Activated CD4-positive, alpha-beta T cell treated with anti-CD3 and anti-CD28 coated beads, Interleukin-2, amount 50 U/mL, for 16 hours (primary cell): ENCODE measurements at regions not wholly inside any gene's neighbourhood (a gene's known extent, or its start where the extent isn't known, plus 50 kb on each side); places are given as distances from the start of the nearest gene placed in this dataset.
"Not testable (repeated sequence)": the region's sequence is repeated elsewhere in the genome, so short reads cannot be mapped to it uniquely, and the experiment has no call there.

ENCODE experiments used
- DNase-seq: peaks from one replicate; pipeline ENCODE4 v3.0.0-alpha.2; 2020

DNA sequence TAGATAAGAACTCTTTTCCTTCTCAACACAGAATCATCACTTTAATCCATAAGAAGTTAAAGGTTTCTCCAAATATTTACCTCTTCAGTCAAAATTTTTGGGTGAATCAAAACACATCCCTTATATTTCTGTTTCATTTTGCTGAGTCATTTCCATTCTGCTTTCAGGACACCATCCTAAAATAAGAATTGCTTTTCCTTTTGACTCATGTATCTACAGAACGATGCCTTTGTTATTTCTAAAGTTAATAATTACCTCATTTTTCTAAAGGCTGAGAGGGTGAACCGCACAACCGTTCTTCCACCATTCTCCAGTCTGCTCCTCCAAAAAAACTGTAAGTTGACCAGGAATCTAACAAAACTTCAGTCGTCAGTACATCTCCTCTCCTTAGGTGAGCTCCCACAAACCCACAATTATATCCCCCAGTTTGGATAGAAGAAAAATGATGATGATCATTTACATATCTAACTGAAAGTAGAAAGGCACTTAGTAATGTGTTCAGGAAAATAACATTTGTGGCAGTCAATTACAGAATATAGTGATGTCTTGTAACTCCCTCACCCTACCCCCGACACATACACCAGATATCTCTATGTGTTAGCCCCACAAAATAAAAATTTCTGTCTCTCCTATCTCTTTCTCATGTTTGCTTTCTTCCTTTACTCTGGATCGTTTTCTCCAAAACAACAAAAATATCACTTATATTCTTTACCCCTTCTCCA lies 162.5 kb downstream of the RAD51AP2 start:
- no peak for DNase-seq

DNA sequence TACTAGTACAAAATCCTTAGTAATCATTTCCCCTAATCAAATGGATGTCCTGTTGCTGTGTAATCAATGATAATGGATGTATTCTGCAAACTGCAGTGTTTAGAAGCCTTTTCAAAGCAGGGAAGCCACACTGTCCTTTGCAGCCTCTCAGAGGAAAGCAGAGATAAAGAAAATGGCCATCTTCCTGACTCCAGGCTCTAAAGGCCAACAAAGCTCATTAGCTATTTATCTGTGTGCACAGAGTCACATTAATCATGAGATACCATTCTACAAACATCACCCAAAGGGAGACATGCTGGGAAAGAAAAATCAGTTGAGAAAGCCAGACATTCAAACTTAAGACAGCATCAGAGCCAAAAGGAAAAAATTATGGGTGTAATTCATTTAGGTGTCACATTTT lies 165.0 kb downstream of the RAD51AP2 start:
- no peak for DNase-seq

DNA sequence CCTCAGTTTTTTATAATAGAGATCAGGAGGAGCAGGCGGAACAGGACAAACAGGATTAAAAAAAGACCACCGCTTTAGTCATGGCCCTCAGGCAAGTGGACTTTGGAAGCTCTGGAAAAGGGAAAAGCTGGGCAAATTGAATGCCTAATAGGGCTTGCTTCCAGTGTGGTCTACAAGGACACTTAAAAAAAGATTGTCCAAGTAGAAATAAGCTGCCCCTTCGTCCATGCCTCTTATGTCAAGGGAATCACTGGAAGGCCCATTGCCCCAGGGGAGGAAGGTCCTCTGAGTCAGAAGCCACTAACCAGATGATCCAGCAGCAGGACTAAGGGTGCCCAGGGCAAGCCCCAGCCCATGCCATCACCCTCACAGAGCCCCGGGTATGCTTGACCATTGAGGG lies 175.5 kb downstream of the RAD51AP2 start:
- DNase-seq, result not testable (repeated sequence)

DNA sequence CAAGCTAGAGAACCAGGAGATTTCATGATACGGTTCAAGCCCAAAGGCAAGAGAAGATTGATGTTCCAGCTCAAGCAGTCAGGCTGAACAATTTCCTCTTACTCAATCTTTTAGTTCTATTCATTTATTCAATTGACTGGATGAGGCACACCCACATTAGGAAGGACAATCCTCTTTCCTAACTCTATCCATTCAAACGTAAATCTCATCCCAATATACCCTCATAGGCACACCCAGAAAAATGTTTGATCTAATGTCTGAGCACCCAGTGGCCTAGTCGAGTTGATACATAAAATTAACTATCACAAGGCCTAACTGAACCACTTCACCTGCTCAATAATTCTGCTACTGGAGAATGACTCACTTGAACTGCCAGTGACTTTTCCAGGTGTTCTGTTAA lies 180.7 kb downstream of the RAD51AP2 start:
- no peak for DNase-seq

DNA sequence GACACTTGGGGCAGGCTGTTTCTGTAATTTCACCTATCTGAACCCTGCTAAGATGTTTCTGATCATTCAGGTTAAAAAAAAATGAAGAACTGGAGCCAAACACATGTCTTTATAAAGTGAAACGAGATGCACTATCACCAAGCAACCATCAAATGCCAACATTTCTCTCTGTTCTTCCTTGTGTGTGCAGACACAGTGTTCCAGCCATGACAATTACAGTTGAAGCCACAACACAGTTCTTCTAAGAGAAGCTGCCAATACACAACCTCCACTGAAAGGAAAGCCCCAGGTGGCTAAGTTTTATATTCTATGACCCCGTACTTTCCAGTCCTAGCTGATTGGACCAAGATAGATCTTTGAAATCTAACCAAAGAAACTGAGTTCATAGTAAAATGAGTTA lies 181.8 kb downstream of the RAD51AP2 start:
- DNase-seq, result no peak

DNA sequence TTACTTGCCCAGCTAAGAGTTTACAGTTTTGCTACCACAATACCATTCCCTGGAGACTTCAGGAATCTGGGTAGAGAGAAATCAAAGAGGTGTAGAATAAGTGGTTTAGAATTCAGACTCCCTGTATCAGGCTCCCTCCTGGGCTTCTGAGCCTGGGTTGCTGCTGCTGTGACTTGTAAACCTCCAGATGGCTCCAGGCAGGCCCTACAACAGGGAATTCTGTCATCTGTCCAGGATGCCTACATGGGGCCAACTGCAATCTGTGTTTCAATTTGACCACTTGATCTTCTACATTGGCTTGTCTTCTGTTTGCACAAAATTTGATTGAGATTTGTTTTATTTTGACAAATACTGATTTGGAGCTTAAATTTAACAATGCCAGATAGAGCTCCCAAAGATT lies 183.9 kb downstream of the RAD51AP2 start:
- DNase-seq, result no peak

DNA sequence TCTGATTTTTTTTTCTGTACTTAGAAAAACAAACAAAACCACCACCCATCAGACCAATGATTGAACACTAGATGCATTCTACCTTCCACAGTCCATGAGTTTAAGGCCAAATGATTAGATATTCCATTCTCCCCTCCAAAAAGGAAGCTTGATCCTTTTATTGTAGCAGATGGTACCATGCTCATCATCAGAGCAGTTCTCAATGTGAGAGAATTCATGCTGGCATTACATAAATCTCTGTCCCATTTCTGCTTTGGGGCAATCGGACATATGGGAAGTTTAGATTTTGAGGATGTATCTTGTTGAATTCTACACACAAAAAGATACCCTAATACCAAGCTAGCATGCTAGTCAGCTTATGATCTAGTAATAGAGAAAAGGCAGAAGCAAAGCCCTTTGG lies 186.6 kb downstream of the RAD51AP2 start:
- DNase-seq, result no peak

DNA sequence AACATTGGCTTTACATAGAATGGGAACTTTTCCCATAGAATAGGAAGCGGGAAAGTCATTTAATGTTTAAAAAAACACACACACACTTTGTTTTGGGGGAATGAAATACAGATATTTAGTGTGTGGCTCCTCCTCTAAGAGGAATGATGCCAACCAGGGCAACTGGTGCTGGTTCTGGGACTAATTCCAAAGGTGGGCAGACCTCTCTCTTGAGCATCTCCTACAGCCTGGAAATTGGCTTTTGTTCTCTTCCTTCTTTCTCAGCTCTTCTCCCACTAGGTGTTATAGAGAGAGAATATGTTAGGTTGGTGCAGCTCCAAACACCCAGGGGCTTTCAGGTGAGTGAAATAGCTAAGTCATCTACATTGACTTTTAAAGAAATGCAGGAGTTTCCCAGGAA lies 190.1 kb downstream of the RAD51AP2 start:
- no peak for DNase-seq

DNA sequence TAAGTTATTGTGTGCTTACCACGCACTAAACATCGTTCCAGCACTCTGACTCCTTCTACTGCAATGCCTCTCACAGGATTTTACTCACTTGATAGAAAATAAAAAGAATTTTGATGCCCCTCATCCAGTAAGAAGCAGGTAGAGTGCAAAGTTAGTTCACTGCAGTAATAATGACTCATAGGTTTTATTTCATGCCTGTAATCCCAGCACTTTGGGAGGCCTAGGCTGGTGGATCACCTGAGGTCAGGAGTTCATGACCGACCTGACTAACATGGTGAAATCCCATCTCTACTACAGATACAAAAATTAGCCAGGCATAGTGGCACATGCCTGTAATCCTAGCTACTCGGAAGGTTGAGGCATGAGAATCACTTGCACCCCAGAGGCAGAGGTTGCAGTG lies 190.6 kb downstream of the RAD51AP2 start:
- DNase-seq, result no peak

DNA sequence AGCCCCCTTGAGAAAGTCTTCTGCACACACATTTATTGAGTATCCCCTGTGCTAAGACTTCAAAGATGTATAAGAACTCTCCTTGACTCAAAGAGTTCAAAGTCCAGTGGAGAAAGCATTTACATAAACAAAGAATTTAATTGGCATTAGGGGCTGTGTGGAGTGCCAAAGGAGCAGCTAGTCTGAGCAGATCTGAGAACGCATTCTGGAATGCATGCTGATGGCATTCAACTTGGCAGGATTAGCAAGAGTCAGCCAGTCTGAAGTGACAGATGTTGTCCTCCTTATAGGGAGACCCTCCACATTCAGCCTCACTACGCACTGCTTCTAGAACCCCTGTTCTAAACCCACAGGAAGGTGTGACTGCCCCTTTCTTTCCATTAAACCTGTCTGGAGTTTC lies 191.5 kb downstream of the RAD51AP2 start:
- DNase-seq, result no peak

DNA sequence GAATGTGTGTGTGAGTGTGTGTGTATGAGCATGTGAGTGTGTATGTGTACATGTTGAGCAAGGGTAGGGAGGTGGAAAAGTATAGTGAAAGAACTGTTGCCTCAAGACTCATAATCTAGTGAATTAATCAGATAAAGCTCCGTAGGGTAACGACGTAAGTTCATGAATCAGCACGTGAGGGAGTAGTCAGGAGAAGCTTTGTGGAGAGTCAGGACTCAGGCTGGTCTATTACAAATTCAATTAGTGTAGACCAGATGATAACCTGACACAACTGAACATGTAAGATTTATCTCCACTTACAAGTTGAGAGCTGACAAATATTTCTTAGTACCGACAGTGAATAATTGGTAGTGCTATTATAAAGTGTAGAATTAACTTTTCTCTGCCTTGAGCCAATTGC lies 194.5 kb downstream of the RAD51AP2 start:
- DNase-seq, result no peak

DNA sequence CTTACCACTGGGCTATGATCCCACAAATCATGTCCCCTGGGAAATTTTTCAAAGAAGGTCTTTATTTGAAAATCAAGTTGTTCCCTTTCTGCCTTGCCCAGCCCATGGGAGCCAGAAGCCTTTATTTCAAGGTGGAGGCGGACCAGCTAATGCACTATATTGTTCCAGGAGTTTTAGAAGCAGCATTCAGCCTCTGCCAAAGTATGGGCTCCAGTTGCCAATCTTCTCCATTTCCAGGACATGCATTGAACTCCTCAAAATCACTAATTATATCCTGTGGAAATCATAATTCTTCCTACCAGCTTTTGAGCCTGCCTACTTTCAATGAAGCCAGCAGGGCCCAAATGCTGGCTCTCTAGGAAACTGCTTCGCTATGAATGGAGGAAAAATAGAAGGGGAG lies 195.8 kb downstream of the RAD51AP2 start:
- DNase-seq, result no peak

DNA sequence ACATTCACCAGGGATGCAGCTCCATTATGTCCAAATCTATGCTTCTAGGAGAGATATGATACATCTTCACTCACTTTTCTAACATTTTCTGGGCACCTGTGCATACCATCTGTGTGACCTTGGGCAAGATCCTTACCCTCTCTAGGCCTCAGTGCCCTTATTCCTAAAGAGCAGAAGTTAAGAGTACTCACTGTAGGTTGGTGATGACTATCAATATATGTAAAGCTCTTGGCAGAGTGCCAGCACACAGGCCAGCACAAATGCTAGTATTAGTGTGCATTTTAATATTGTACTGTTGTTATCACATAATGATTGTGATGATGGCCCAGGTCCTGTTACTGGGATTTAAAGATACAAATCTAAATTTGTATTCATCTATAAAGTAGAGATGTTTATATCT lies 199.2 kb downstream of the RAD51AP2 start:
- DNase-seq, result no peak

DNA sequence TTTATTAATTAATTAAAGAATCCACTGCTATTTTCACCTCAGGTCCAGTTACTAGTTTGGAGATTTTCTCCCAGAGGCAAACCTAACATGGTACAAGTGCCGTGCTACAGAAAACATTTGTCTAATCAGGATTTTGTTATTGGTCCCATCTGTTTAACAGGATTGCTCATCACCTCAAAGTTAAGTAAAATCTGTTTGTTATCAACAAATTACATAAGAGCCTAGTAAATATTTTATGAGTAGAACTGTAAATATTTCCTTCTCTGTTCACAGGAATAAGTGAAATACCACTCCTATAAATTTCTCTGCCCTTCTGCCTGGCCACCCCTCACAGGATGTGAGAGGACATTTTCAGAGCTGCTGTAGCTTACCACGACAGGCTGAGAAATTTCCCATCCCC lies 200.2 kb downstream of the RAD51AP2 start:
- DNase-seq, result no peak

DNA sequence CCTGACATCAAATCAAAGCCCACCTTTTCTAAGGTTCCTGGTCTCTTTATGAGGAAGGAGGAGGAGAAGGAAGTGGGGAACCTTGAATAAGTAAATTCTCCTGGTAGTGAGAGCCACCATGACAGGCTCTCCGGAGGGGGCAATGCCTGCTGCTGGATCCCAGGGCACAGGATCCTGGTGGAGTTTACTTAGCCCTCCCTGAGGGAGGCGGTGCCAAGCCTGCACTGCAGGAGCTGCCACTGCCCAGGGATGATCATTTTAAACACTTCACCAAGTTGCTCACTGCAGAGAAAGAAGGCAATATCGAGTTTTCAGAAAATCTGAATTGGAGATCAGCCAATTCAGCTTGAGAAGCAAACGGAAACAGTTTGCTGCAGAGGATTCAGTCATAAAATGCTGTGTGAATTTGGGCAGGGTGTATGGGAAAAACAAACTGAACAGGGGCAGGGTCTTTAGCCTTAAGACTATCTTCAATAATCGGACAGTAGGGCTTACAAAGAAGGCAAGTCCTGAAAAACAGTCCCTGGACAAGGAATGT lies 200.7 kb downstream of the RAD51AP2 start:
- DNase-seq, result no peak

DNA sequence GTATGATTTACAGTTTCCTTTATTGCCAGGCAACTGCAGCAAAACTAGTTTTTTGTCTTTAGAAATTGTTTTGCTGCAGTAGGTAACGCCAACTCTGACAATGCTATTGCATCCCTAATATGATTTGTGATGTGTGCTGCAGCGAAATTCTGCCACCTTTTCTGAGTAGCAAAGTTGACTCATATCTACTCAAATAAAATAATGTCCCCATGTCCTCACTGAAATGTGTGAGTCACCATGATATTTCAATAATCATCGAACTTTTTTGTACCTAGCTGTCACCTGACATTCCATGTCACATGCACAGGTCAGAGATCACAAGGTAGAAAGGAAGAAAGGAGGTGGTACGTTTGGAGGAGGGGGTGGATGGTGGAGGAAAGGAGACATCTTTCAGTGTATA lies 205.0 kb downstream of the RAD51AP2 start:
- no peak for DNase-seq

DNA sequence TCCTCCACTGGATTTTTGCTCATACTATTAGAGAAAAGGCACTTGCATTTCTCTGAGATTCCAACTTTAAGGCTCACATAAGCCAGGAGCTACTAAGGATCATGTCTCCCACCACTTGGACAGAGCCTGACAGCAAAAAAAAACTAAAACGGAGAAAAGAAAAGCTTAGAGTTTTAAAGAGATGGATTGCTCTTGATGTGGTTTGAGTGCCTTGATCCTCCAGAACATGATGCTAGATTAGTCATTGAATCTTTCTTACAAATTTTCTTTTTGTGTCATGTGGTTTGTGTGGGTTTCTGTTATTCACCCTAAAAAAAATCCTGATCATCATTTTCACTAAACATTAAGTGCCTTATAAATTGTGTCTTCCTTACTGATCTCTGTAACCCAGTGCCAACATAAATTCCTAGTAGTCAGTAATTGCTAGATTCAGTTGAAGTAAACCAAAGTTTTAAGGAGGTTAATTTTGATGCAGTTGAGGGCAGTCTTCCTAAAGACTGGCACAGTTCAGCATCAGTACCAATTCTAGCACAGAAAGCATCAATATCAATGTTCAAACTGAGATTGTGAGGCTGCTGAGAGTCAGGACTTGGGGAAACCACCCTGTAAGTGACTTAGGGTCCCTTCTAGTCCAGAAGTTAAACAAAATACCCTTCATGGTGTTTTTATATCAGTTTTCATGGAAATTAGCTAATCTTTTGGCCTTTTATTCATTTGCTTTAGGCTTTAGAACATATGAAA lies 206.3 kb downstream of the RAD51AP2 start:
- DNase-seq, result peak; percentile 24

DNA sequence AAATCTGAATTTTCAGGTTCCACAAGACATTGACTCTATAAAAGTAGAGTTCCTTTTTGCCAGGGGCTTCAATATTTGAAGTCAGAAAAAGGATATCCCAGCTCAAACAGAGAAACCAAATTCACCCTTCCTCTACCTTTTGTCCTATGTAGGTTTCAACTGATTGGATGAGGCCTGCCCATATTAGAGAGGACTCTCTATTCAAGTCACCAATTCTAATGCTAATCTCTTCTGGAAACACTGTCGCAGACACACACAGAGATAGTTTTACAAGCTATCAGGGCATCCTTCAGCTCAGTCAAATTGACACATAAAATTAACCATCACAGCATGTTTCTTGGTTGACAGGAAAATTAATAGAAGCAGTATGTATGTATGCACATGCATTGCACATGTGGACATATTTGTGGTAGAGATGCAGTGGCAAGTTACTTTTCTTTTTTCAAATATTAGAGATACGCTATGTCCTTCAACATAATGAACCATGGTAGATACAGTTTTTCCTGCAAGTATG lies 207.1 kb downstream of the RAD51AP2 start:
- no peak for DNase-seq

DNA sequence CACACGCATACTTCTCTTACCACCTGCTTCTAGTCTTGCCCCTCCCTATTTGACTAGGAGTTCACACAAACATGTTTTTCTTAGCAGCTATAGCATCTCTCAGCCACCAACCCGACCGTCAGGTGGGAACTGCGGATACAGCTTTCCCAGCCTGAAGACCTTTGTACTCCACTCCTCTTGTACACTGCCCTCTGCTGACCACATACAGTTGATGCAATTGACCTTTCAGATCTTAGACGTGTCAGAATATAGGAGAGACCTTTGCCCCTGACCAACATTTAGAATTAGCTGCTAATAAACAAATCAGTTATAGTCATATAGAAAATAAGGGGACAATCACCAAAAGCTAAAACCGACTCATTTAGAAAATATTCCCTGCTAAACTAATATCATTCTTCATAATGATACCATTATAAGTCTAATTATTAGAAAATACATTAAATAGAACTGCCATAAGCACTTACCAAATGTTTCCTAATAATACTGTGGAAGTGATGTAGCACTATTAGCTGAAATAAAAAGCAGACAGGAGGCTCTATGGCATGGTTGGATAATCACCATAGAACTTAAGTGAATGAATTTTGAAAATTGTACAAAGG lies 208.4 kb downstream of the RAD51AP2 start:
- DNase-seq, result peak; percentile 37

DNA sequence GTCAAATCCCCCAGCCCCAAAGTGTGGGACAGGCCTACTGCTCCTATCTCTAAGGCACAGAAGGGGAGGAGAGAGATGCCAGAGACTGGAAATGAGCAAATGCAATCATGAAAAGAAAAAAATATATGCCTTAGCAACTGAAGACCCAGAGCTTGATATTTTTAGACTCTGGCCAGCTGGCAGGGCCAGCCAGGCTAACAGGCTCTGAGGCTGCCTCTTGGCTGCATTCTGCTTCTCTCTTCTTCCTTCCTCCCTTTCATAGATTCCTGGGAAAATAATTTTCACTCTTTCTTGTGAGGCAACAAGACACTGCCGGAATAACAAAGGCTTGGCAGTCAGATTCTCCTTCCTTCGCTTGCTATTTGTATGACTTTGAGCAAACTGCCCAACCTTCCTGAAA lies 209.1 kb downstream of the RAD51AP2 start:
- no peak for DNase-seq

DNA sequence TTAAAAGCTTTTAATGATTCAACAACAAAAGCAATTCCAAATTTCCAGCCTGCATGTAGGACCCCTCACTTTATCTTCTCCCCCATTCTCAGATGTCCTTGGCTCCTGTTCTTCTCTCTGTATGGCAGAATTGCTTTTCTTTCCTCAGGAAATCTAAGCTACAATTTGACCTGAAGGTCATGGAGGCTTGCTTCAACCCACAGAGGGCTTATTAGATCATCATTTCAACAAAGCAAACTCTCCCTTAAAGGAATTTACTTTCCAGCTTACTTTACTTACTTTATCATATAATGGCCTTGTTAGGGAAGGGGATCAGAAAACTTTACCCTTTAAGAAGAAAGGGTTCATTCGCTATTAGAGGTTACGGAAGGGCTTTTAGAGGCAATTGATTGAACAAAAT lies 211.5 kb downstream of the RAD51AP2 start:
- DNase-seq, result no peak

DNA sequence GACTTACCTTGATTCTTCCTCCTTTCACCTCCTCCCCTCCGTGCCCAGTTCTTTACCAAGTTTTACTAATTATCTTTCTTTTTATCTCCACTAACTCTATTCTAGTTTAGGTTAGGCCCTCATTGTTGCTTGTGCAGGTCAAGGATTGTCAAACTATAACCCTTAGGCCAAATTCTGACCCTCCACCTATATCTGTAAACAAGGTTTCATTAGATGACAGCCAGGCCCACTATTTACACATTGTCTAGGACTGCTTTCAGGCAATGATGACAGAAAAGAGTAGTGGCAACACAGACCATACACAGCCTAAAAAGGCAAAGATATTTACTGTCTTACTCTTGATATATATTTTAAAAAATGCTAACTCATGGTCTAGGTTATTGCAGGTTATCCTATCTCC lies 212.0 kb downstream of the RAD51AP2 start:
- DNase-seq, result no peak

DNA sequence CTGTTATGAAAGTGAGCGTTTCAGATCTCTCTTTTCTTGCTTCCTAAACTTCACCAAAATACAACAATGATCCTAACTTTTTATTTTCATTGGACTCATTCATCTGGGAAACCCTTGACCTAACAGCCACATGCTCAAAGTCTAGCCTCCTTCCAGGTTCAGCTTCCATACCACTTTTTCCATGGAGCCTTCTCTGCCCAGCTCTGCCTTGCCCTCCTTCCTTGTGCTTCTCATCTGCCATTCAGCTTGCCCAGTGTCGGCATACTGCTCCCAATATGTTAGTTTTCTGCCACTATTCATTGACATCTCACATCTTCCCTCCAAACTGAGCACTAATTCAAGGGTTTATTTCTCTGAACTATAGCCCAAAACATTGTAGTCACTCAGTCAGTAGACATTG lies 214.7 kb downstream of the RAD51AP2 start:
- no peak for DNase-seq

DNA sequence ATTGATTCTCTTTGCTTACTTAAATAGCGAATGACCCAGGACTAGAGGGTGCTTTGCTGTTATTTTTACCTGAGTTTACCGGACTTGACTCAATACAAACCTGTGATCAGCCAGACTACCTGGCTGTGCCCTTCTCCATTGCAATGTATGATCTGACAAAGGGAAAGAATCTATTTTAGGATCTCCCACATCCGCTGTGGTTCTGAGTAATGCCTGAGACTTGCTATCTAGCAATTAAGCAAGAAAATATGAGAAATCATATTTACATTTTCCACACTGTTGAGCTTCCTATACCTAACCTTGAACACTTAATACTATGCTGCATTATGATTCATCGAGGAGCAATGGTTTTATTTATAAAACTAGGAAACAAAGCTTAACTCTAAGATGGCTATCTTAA lies 215.2 kb downstream of the RAD51AP2 start:
- no peak for DNase-seq
